Natural killer cell (primary cell): ENCODE measurements at regions not wholly inside any gene's neighbourhood (a gene's known extent, or its start where the extent isn't known, plus 50 kb on each side); places are given as distances from the start of the nearest gene placed in this dataset.
"Not testable (repeated sequence)": the region's sequence is repeated elsewhere in the genome, so short reads cannot be mapped to it uniquely, and the experiment has no call there.

Experiments used
- ATAC-seq, 3 donors: fragments of 150-1000 bp in 2 of 3; fragments of 200-7000 bp in 1 of 3; cut with Tn5 transposase; 1 replicate in 1 of 3; 2 replicates in 2 of 3; pipeline ENCODE4 v1.10.0; 2021; ENCODE audit warnings: mild to moderate bottlenecking in 2 of 3, moderate library complexity in 2 of 3
- DNase-seq, 2 donors: peaks; one replicate each; pipeline versions ENCODE4 v3.0.0 to v3.0.0-alpha.2; 2013 to 2021; ENCODE audit warnings: mixed read lengths in 1 of 2
- H3K27ac ChIP-seq: one replicate; pipeline ENCODE4 v1.5.1; 2013; ENCODE audit warnings: mild to moderate bottlenecking, low read length
- H3K27me3 ChIP-seq: one replicate; pipeline ENCODE4 v1.6.1; 2013; ENCODE audit warnings: low read length; ENCODE audit not compliant: control insufficient read depth, insufficient read depth
- H3K36me3 ChIP-seq: one replicate; pipeline ENCODE4 v1.6.1; 2013; ENCODE audit warnings: low read length; ENCODE audit not compliant: control insufficient read depth, insufficient read depth
- H3K4me1 ChIP-seq: one replicate; pipeline ENCODE4 v1.6.1; 2013; ENCODE audit warnings: low read length; ENCODE audit not compliant: control insufficient read depth, insufficient read depth
- H3K4me3 ChIP-seq: one replicate; pipeline ENCODE4 v1.5.1; 2013; ENCODE audit warnings: low read length
- H3K9me3 ChIP-seq: one replicate; pipeline ENCODE4 v1.6.1; 2013; ENCODE audit warnings: low read length; ENCODE audit not compliant: control insufficient read depth, insufficient read depth
- H3K27ac Mint-ChIP-seq, 2 donors: one replicate each; pipeline ENCODE4 v1.8.0; 2022; ENCODE audit warnings: mild to moderate bottlenecking in 2 of 2, mixed read lengths in 2 of 2, moderate library complexity in 1 of 2
- H3K27me3 Mint-ChIP-seq, 2 donors: one replicate each; pipeline ENCODE4 v1.8.0; 2022; ENCODE audit warnings: low read depth in 2 of 2, mixed read lengths in 2 of 2
- H3K36me3 Mint-ChIP-seq: one replicate; pipeline ENCODE4 v1.8.0; 2022; ENCODE audit warnings: mixed read lengths
- H3K4me1 Mint-ChIP-seq, 2 donors: one replicate each; pipeline ENCODE4 v1.8.0; 2022; ENCODE audit warnings: mixed read lengths in 2 of 2
- H3K4me3 Mint-ChIP-seq: one replicate; pipeline ENCODE4 v1.8.0; 2022; ENCODE audit warnings: mild to moderate bottlenecking, moderate library complexity, mixed read lengths
- H3K9me3 Mint-ChIP-seq, 2 donors: one replicate each; pipeline ENCODE4 v1.8.0; 2022; ENCODE audit warnings: mixed read lengths in 2 of 2
- WGBS: methylation state at CpG from one replicate; pipeline ENCODE4 v1.1.7; 2013; ENCODE audit warnings: missing lambda C conversion rate; ENCODE audit not compliant: insufficient coverage; 5-methylcytosine and 5-hydroxymethylcytosine counted together
- intact Hi-C: fragments of 100-400 bp; cut with micrococcal nuclease; formaldehyde crosslinking; loops from one replicate; pipeline ENCODE4 v1.14.2; 2022
- TF ChIP-seq, protein P1 (sequence below): fragments of 200-600 bp; IDR thresholded peaks from one replicate; pipeline ENCODE4 v1.8.0; 2022; ENCODE audit warnings: antibody characterized with exemption

DNA sequence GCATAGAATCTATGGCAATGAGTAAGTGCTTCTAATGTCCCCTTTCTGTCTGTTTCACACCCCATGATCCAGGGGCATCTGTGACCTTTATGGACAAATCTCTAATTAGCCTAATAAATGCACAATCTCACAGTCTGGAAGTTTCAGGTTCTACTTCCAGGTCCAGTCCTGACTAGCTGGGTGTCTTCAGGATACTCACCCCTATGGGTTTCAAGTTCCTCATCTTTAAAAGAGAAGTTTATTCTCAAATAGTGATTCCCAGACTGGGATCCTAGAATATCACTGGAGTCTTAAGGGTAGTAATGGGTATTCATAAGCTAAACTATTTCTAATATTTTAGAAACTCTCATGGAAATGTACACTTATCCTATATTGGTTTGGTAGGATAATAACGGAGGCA, 77.2 kb upstream of the ABCA1 start:
- Mint-ChIP-seq H3K27ac (no peak overlapping the region), H3K4me1 (peaks cover 0 to 7% of the 10 kb centered on the region in 2 donors), H3K4me3 (no peak overlapping the region), H3K36me3 (no peaks in the 10 kb centered on the region), H3K27me3 (no peaks in the 10 kb centered on the region), H3K9me3 (no peaks in the 10 kb centered on the region)
- no peaks in the 10 kb centered on the region for H3K4me1 ChIP-seq
- WGBS = no CpG with 5 or more reads among the region's 1 CpG
- no peaks in the 10 kb centered on the region for H3K36me3 ChIP-seq
- intact Hi-C loops = no loop called here
- TF ChIP-seq, protein P1, sequence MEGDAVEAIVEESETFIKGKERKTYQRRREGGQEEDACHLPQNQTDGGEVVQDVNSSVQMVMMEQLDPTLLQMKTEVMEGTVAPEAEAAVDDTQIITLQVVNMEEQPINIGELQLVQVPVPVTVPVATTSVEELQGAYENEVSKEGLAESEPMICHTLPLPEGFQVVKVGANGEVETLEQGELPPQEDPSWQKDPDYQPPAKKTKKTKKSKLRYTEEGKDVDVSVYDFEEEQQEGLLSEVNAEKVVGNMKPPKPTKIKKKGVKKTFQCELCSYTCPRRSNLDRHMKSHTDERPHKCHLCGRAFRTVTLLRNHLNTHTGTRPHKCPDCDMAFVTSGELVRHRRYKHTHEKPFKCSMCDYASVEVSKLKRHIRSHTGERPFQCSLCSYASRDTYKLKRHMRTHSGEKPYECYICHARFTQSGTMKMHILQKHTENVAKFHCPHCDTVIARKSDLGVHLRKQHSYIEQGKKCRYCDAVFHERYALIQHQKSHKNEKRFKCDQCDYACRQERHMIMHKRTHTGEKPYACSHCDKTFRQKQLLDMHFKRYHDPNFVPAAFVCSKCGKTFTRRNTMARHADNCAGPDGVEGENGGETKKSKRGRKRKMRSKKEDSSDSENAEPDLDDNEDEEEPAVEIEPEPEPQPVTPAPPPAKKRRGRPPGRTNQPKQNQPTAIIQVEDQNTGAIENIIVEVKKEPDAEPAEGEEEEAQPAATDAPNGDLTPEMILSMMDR = no peak
- H3K9me3 ChIP-seq = no peaks in the 10 kb centered on the region
- no peaks in the 10 kb centered on the region for H3K27me3 ChIP-seq
- H3K4me3 ChIP-seq = no peak overlapping the region
- H3K27ac ChIP-seq = no peak overlapping the region
- ATAC-seq = no peak
- DNase-seq = no peak

- 69% methylated on average over 2 of the region's 2 CpGs for WGBS
- no peaks in the 10 kb centered on the region for H3K36me3 ChIP-seq
- H3K4me1 ChIP-seq = no peaks in the 10 kb centered on the region
- H3K27ac Mint-ChIP-seq = no peak overlapping the region
- no peak overlapping the region for H3K27ac ChIP-seq
- H3K9me3 ChIP-seq = no peaks in the 10 kb centered on the region
- H3K27me3 ChIP-seq = no peaks in the 10 kb centered on the region
- ATAC-seq (no peak), DNase-seq (no peak)
- peaks cover 0 to 7% of the 10 kb centered on the region in 2 donors for H3K4me1 Mint-ChIP-seq
- TF ChIP-seq, protein P1 = no peak
- no peak overlapping the region for H3K4me3 Mint-ChIP-seq
- H3K9me3 Mint-ChIP-seq = no peaks in the 10 kb centered on the region
- intact Hi-C loops = no loop called here
- H3K4me3 ChIP-seq = no peak overlapping the region
- no peaks in the 10 kb centered on the region for H3K36me3 Mint-ChIP-seq
- no peaks in the 10 kb centered on the region for H3K27me3 Mint-ChIP-seq
Observed at GRCh38 chr9:105006514-105006913, 78.6 kb upstream of the ABCA1 start.

DNA sequence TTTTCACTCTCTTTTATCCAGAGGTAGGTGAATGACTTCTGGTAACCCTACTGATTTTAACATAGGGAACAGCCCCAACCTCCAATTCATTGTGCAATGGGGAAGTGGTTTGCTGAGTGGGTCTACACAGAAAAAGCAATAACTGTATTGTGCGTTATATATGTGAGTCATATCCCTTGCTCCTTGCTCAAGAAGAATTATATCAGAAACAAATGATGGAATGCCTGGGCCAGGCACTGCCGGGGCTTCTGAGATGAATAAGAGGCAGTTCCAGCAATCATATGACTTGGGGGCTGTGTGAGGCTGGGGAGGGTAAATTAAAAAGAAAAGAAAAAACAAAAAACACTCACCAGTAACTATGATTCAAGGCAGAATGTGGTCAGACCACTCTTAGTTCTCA, 79.2 kb upstream of the ABCA1 start:
- intact Hi-C loops = no loop called here
- Histone ChIP-seq H3K4me1 (no peaks in the 10 kb centered on the region), H3K9me3 (no peaks in the 10 kb centered on the region), H3K4me3 (no peak overlapping the region), H3K36me3 (no peaks in the 10 kb centered on the region), H3K27ac (no peak overlapping the region), H3K27me3 (no peaks in the 10 kb centered on the region)
- no peaks in the 10 kb centered on the region for H3K36me3 Mint-ChIP-seq
- peak in 2 of 3 donors; percentile 37 to 84 for ATAC-seq
- DNase-seq = no peak
- WGBS = 30% methylated on average over 2 of the region's 2 CpGs
- H3K27ac Mint-ChIP-seq = peak overlapping the region in 1 of 2 donors; percentile 16
- H3K4me1 Mint-ChIP-seq = peaks cover 0 to 7% of the 10 kb centered on the region in 2 donors
- TF ChIP-seq, protein P1 = no peak
- no peaks in the 10 kb centered on the region for H3K27me3 Mint-ChIP-seq
- no peaks in the 10 kb centered on the region for H3K9me3 Mint-ChIP-seq
- H3K4me3 Mint-ChIP-seq = no peak overlapping the region

DNA sequence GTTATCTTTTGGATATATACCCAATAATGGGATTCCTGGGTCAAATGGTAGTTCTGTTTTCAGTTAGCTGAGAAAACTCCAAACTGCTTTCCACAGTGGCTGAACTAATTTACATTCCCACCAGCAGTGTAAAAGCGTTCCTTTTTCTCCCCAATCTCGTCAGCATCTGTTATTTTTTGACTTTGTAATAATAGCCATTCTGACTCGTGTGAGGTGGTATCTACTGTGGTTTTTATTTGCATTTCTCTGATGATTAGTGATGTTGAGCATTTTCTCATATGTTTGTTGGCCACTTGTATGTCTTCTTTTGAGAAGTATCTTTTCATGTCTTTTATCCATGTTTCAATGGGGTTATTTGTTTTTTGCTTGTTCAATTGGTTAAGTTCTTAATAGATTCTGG, 82.1 kb upstream of the ABCA1 start:
- H3K9me3 ChIP-seq, H3K4me1 ChIP-seq, H3K4me1 Mint-ChIP-seq, H3K27ac Mint-ChIP-seq, DNase-seq, H3K4me3 ChIP-seq, H3K27me3 ChIP-seq, ATAC-seq, H3K4me3 Mint-ChIP-seq, H3K9me3 Mint-ChIP-seq, H3K36me3 Mint-ChIP-seq, intact Hi-C loops, H3K36me3 ChIP-seq, H3K27ac ChIP-seq: not testable (repeated sequence)
- H3K27me3 Mint-ChIP-seq = peaks cover 11 to 20% of the 10 kb centered on the region in 2 donors
- 14% methylated on average over 1 of the region's 3 CpGs for WGBS
